Progenitor cell of endocrine pancreas (in vitro differentiated cells): ENCODE measurements at regions not wholly inside any gene's neighbourhood (a gene's known extent, or its start where the extent isn't known, plus 50 kb on each side); places are given as distances from the start of the nearest gene placed in this dataset.

Experiments
- DNase-seq: peaks from one replicate; pipeline ENCODE4 v3.0.0; 2021; ENCODE audit warnings: low spot score; ENCODE audit not compliant: unreplicated experiment
- H3K27ac Mint-ChIP-seq: 2 replicates; pipeline ENCODE4 v1.8.0; 2021; ENCODE audit warnings: mild to moderate bottlenecking, moderate library complexity, mixed read lengths
- H3K27me3 Mint-ChIP-seq: 2 replicates; pipeline ENCODE4 v1.8.0; 2021; ENCODE audit warnings: mixed read lengths
- H3K36me3 Mint-ChIP-seq: 2 replicates; pipeline ENCODE4 v1.8.0; 2022; ENCODE audit warnings: mixed read lengths; ENCODE audit not compliant: insufficient read depth
- H3K4me1 Mint-ChIP-seq: 2 replicates; pipeline ENCODE4 v1.8.0; 2021; ENCODE audit warnings: low read depth, mixed read lengths
- H3K4me3 Mint-ChIP-seq: 2 replicates; pipeline ENCODE4 v1.8.0; 2021; ENCODE audit warnings: low read depth, mild to moderate bottlenecking, moderate library complexity, mixed read lengths
- H3K9me3 Mint-ChIP-seq: 2 replicates; pipeline ENCODE4 v1.8.0; 2021; ENCODE audit warnings: low read depth, mixed read lengths
- TF ChIP-seq, protein P1 (sequence below): fragments of 200-600 bp; sonication (generic); IDR thresholded peaks from one replicate; pipeline ENCODE4 v1.5.0; 2021; ENCODE audit warnings: antibody characterized with exemption, mild to moderate bottlenecking; ENCODE audit not compliant: unreplicated experiment

DNA sequence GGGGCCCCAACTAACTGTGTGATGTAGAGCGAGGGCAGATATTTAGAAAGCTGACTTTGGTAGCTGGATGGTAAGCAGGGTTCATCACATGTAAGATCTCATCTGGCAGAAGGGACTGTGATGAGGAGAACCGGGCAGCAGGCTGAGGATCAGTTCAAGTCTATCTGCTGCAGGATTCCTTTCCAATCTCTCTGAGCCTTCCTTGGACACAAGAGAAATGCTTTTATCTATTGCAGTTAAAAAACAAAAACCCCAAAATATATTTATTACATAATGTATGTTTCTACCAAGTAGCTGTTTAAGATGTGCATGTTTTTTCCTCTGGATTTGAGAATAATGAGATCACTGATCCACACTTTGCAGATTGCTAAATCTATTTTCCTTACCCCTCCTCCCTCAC lies 411.5 kb downstream of the RAP2B start:
- Mint-ChIP-seq H3K36me3 (no peaks in the 10 kb centered on the region), H3K9me3 (peaks cover 4% of the 10 kb centered on the region), H3K27ac (no peak overlapping the region), H3K27me3 (no peaks in the 10 kb centered on the region), H3K4me1 (peaks cover 1% of the 10 kb centered on the region), H3K4me3 (no peak overlapping the region)
- DNase-seq = no peak
- TF ChIP-seq, protein P1, sequence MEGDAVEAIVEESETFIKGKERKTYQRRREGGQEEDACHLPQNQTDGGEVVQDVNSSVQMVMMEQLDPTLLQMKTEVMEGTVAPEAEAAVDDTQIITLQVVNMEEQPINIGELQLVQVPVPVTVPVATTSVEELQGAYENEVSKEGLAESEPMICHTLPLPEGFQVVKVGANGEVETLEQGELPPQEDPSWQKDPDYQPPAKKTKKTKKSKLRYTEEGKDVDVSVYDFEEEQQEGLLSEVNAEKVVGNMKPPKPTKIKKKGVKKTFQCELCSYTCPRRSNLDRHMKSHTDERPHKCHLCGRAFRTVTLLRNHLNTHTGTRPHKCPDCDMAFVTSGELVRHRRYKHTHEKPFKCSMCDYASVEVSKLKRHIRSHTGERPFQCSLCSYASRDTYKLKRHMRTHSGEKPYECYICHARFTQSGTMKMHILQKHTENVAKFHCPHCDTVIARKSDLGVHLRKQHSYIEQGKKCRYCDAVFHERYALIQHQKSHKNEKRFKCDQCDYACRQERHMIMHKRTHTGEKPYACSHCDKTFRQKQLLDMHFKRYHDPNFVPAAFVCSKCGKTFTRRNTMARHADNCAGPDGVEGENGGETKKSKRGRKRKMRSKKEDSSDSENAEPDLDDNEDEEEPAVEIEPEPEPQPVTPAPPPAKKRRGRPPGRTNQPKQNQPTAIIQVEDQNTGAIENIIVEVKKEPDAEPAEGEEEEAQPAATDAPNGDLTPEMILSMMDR = no peak

DNA sequence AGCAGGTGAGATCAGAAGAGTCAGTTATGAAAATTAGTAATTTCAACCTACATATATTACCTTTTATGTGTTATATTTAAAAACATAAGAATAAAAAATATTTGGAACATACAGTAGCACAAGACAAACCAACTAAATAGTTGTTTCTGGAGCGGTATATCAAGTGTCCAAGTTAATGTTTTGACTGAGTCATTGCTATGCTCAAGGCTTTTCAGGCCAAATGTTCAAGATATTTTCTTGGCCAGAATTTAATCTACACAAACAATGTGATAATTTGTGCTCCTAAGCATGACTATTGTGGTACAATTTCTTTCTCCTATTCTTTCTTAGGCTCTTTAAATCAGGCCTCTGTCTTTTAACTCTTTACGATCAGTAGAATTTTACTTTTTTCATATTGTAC lies 412.4 kb downstream of the RAP2B start:
- no peak overlapping the region for H3K27ac Mint-ChIP-seq
- H3K9me3 Mint-ChIP-seq = peaks cover 4% of the 10 kb centered on the region
- no peak overlapping the region for H3K4me3 Mint-ChIP-seq
- DNase-seq = no peak
- no peaks in the 10 kb centered on the region for H3K27me3 Mint-ChIP-seq
- TF ChIP-seq, protein P1 = no peak
- peaks cover 1% of the 10 kb centered on the region for H3K4me1 Mint-ChIP-seq
- H3K36me3 Mint-ChIP-seq = no peaks in the 10 kb centered on the region

DNA sequence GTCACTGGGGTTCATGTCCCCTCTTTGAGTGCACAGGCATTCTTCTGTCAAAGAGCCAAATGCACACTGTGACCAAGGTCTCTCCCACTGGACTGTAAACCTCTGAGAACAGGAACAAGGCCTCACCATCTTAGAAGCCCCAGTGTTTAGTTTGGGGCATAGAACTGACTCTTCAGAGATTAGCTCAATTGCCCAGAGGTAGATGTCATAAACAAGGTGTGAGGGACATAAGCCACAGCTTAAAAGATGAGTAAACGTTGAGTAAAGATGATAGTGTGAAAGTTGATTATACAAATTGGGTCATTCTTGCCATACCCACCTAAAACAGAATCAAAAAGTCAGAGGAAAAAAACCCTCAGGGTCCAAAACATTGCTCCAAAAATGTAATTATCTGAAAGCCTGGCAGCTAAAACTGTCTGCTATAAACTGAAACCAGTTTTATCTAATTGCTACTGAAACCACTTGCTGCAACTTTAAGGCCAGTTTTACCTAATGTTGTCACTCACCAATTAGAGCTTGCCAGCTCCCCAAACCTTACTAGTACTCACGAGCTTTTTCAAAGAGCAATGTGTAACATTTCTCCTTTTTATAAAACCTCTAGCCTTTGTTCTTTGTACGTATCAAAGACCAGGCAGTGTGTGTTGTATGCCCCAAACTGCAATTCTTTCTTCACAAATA lies 415.2 kb downstream of the RAP2B start:
- DNase-seq = no peak
- Mint-ChIP-seq H3K4me3 (no peak overlapping the region), H3K4me1 (peaks cover 1% of the 10 kb centered on the region), H3K36me3 (no peaks in the 10 kb centered on the region), H3K27me3 (no peaks in the 10 kb centered on the region), H3K27ac (no peak overlapping the region), H3K9me3 (no peaks in the 10 kb centered on the region)
- TF ChIP-seq, protein P1 = no peak

DNA sequence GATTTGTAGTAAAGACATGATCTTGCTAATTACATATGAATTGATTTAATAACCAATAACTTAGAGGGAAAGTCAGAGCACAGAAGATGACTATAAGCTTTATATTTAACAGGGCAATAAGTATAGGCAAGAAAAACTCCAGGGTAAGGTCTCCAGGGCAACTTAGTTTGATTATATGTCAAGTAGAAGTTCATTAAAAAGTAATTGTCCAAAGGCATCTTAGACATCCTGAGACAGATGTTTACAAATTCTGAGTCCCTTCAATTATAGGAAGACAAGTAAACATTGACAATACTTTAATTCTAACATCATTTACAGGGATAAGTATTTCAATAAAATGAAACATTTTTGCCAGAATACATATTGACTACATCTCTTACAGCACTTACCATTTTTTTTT lies 416.0 kb downstream of the RAP2B start:
- H3K9me3 Mint-ChIP-seq = no peaks in the 10 kb centered on the region
- no peak overlapping the region for H3K27ac Mint-ChIP-seq
- no peaks in the 10 kb centered on the region for H3K36me3 Mint-ChIP-seq
- no peak for DNase-seq
- no peaks in the 10 kb centered on the region for H3K27me3 Mint-ChIP-seq
- TF ChIP-seq, protein P1 = no peak
- no peak overlapping the region for H3K4me3 Mint-ChIP-seq
- peaks cover 1% of the 10 kb centered on the region for H3K4me1 Mint-ChIP-seq

DNA sequence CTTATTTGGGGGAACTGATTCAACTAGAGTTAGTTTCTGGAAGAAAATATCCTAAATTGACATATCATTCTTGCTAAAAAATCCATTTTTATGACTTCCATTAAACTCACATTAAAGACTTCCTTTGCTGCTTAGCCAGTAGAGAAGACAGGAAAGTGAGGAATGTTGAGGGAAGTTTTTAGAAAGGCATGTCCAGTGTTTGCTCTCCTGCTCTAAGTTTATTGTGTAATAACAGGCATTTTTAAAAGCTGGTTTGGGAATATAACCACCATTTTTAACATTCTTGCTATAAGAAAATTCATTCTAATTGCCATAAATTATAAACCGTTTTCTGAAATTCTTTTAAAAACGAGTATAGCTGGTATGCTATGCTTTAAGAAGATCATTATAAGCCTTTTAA lies 428.0 kb downstream of the RAP2B start:
- TF ChIP-seq, protein P1 = no peak
- H3K27ac Mint-ChIP-seq = no peak overlapping the region
- no peaks in the 10 kb centered on the region for H3K36me3 Mint-ChIP-seq
- H3K4me1 Mint-ChIP-seq = no peaks in the 10 kb centered on the region
- no peaks in the 10 kb centered on the region for H3K9me3 Mint-ChIP-seq
- H3K27me3 Mint-ChIP-seq = no peaks in the 10 kb centered on the region
- no peak overlapping the region for H3K4me3 Mint-ChIP-seq
- no peak for DNase-seq
